ENCODE measurements at regions not wholly inside any gene's neighbourhood (a gene's known extent, or its start where the extent isn't known, plus 50 kb on each side); places are given as distances from the start of the nearest gene placed in this dataset.
"Not testable (repeated sequence)": the region's sequence is repeated elsewhere in the genome, so short reads cannot be mapped to it uniquely, and the experiment has no call there.

DNA sequence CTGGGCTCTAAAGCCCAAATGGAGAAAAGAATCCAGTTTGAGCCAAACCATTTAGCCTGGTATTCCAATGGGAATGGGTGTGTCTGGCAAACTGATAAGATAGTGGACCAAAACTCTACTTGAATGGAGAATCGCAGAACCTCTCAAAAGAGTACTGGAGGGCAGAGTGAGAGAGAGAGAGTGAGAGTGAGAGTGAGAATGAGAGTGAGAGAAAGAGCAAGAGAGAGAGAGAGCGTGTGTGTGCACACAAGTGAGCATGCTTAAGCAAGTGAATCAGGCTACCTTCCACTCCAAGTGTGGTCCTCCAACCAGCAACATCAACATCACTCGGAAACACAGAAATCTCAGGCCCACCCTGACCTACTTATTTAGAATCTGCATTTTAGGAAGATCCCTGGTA lies 58.8 kb downstream of the UQCRFS1 start:
- no peak for DNase-seq (ENCODE audit: low spot score)

DNA sequence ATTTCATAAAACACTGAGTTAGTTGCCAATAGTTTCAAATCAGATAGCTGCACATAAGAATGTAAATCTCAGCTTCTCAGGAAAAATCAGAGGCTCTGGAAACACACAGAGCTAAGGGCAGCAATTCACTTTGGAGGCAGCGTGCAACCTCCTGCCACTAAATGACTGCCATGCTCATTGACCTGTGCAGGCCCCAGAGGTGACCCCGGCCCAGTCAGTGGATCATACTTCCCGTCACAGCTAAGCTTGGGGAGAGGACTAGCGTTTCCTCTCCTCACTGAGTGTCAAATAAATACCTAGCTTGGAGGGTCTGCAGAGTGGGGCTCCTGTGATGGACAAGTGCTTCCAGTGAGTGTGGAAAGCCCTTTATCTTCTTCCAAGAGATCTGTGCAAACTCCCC lies 67.2 kb downstream of the UQCRFS1 start:
- DNase-seq (ENCODE audit: low spot score): no peak

DNA sequence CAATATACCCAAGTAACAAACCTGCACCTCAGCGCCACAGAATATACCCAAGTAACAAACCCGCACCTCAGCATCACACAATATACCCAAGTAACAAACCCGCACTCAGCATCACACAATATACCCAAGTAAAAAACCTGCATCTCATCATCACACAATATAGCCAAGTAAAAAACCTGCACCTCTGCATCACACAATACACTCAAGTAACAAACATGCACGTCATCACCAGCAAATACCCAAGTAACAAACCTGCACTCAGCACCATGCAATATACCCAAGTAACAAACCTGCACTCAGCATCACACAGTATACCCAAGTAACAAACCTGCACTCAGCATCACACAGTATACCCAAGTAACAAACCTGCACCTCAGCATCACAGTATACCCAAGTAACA lies 69.8 kb downstream of the UQCRFS1 start:
- DNase-seq (ENCODE audit: low spot score): no peak

DNA sequence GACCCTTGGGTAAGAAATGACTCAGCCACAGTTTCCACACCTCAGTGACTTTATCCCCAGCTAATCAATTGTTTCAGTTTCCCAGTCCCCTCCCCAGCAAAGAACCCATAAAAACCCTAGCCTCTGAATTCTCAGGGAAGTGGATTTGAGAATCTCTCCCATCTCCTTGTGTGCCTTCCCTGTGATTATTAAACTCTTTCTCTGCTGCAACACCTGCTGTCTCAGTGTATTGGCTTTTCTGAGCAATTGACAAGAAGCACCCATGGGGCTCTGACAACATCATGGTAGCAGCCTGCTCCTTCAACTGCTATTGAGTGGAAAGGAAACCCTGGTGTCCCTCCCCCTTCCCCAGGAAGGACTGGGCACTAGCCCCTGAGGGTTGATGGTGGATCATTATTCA lies 73.7 kb downstream of the UQCRFS1 start:
- no peak for DNase-seq (ENCODE audit: low spot score)

DNA sequence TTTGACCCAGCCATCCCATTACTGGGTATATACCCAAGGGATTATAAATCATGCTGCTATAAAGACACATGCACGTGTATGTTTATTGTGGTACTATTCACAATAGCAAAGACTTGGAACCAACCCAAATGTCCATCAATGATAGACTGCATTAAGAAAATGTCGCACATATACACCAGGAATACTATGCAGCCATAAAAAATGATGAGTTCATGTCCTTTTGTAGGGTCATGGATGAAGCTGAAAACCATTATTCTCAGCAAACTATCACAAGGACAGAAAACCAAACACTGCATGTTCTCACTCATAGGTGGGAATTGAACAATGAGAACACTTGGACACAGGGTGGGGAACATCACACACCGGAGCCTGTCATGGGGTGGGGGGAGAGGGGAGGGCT lies 74.7 kb downstream of the UQCRFS1 start:
- not testable (repeated sequence) for DNase-seq (ENCODE audit: low spot score)

DNA sequence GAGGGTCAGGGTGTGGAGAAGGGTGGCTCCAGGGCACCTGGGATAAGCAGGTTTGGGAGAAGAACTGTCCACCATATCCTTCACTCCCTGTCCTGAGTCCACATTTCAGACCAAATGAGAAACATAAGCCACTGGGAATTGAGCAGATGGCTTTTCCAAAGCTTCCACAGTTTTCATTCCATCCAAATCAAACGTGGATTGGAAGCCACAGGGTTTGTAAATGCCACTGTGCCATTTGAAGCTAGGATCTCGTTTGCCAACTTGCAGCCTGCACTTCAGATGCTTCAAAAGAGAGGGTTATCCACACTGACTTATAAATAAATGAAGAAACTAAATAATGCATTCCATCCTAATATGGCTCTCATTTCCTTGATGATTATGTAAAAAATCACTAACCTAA lies 81.5 kb downstream of the UQCRFS1 start:
- DNase-seq (ENCODE audit: low spot score): no peak

DNA sequence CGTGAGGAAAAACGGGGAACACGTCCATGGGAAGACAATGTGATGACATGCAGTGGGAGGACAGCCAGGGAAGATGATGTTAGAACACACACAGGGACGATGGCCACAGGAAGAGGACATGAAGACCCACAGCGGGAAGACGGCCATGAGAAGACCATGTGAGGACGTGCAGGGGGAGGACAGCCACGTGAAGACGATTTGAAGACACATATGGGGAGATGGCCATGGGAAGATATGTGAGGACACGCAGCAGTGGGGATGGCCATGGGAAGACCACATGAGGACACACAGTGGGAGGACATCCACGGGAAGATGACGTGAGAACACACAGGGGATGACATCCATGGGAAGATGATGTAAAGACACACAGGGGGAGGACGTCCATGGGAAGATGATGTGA lies 83.8 kb downstream of the UQCRFS1 start:
- no peak for DNase-seq (ENCODE audit: low spot score)

DNA sequence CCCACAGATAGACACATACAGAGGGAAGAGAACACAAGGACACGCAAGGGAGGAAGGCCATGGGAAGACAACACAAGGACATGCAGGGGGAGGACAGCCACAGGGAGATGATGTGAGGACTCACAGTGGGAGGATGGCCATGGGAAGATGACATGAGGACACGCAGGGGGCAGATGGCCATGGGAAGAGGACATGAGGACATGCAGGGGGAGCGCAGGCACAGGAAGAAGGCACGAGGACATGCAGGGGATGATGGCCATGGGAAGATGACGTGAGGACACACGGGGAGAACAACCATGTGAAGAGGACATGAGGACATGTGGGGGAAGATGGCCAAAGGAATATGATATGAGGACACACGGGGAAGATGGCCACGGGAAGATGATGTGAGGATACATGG lies 84.7 kb downstream of the UQCRFS1 start:
- DNase-seq (ENCODE audit: low spot score): no peak

DNA sequence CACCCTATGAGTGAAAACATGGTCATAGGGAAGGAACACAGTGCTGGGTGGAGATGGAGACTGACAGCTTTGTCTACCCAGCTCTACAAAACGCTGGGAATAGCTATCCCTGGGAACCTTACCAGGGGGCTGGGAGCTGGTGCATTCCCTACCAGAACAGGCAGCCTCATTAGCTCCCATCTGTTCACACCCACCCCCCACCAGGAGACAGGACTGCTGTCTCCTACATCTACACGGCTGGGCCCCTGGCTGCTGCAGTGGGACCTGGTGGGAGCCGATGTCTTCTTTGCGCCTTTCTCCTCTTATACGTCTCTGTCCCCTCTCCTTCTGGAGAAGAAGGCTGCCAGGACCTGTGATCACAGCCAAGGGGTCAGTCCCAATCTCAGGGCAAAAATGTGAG lies 90.8 kb downstream of the UQCRFS1 start:
- no peak for DNase-seq (ENCODE audit: low spot score)

DNA sequence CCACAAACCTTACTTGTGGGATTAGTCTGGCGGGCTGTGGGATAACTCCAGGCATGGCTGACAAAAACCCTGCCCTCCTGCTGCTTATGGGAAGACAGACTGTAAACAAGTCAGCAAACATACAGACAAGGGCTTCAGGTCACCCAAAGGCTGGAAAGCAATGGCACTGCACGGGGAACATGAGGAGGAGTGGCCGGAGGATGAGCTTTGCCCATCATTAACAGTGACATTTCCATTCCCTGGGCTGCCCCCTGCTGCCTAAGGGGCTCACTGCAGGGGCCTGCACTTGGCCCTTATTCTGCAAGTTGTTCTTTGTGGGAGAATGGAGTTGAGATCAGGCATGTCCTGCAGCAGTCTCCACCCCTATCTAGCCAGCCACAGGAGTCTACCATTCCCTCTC lies 91.3 kb downstream of the UQCRFS1 start:
- DNase-seq (ENCODE audit: low spot score): peak; percentile 78

DNA sequence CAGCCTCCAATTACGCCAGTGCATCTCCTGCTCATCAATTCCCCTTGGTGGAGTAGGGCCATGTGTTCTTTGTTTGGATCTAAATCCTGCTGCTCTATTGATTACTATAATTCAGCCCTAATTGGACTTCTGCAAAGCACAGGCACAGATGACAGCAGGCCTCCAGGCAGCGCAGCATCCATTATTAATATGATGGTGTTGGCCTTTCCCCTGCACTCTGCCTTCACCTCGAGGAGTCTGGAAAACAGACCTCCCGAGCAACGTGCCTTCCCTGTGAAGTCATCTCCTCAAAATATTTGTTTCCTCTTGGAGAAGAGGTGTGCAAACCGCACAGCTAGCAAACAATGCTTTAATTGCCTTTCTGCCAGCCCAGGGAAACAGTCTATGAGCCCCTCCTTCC lies 92.5 kb downstream of the UQCRFS1 start:
- DNase-seq (ENCODE audit: low spot score): no peak

DNA sequence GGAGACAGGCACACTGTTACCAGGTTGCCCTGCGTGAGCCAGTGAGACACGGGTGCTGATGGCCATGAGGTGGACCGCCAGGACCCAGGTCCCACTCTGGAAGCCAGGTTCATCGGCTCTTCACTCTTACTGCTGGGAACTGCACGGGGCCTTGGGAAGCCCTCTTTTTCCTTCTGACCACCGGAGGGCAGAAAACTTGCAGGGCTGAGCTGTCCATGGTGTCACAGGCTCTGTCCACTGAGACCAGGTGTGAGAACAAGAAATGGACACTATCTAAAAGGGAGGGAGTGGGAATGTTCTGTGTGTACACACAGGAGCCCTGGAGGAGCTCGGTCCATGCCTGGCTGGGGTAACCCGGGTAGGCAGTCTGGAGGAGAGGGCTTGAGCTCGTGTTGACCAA lies 93.4 kb downstream of the UQCRFS1 start:
- DNase-seq (ENCODE audit: low spot score): peak; percentile 64

DNA sequence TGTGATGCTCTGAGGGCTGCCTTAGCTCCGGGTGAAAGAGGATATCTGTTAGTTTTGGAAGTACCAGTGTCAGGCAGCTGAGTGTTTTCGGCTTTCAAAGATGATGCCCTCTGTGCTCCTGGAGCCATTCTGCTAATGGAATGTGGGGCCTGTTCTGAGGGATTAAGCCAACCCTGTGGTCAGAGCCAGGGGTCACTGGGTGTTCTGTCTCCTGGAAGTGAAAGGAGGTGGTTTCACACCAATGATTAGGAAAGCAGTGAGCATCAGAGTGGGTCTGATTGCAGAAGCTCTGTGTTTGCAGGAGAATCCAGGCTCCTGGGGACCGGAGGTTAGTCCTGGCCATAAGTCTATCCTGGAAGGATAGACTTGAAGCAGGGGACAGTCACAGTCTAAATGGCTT lies 94.6 kb downstream of the UQCRFS1 start:
- no peak for DNase-seq (ENCODE audit: low spot score)

DNA sequence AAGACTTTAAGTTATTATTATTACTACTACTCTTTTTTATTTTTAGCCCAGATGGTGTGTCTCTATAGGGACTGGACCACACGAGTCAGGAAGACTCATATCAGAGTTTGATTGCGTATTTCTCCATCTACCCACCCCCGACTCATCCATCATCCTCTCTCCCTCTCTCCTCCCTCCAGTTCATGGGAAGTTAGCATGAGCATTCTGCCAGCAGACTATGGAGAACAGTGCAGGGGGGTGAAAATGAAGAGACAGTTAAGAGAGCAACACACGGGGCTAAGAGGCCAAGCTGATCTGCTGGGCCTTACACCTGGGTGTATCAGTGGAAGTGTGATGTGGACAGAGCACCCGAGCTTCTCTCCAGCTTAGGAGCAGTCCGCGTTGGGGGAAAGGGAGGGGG lies 95.0 kb downstream of the UQCRFS1 start:
- DNase-seq (ENCODE audit: low spot score): no peak

DNA sequence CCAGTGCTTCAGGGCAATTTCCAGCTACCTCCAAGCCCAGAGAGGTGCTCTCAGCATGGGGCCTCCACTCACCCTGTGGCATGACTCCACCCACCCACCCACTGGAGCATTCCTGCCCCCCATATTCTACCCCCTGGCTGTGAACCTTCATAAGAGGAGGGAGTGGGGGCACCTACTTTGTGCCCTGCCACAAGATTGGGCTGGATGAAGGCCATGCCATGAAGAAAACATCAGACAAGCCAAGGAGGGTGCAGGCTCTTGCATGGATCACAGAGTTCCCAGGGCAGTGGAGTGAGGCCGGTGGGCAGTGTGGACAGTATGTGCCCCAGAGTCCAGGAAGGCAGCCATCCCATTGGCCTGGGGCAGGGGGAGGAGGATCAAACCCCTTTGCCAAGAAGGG lies 97.8 kb downstream of the UQCRFS1 start:
- DNase-seq (ENCODE audit: low spot score): no peak

DNA sequence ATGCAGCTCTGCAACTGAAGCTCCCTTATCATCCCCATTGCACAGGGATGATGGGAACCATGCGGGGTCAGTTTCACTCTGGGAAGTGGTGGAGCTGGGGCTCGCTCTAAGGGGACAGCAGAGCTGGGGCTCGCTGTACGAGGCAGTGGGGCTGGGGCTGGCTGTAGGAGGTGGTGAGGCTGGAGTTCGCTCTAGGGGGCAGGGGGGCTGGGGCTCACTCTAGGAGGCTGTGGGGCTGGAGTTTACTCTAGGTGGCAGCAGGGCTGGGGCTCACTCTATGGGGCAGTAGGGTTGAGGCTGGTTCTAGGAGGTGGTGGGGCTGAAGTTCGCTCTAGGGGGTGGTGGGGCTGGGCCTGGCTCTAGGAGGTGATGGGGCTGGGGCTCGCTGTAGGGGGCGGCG lies 99.1 kb downstream of the UQCRFS1 start:
- no peak for DNase-seq (ENCODE audit: low spot score)

DNA sequence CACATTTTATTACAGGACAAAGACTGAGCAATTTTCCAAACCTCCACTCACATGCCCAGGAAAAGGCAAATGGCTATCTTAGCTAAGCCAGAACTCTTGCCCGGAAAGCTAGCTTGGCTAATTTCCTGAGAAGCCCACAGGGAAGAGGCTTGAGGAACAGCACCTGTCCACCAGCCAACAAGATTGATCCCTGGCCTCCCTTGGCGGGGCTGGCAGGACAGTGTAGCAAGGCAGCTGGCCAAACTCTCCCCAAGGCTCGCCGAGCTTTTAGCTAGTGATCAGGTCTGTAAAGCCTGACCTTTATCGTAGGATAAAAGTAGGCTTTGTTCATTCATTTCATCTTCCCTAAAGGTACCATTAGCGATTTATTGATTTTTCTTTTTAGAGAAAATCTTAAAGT lies 101.4 kb downstream of the UQCRFS1 start:
- no peak for DNase-seq (ENCODE audit: low spot score)

DNA sequence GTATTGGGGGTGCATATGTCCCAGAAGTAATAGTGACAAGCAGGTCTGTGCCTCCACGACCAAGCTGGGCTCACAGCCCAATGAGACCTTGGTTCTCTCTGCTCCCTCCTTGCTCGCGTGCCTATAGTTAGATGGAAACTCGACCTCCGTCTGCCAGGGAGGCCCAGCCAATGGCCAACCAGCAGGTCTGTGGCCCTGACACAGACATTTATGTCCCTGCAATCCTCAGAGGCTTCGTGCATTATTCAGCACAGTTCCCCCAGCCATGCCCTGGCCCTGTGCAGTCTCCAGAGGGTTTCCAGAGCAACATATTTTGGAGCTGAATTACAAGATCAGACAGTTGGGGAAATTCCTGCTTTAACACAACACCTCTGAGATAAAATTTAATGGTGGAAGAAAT lies 105.1 kb downstream of the UQCRFS1 start:
- peak; percentile 31 for DNase-seq (ENCODE audit: low spot score)

DNA sequence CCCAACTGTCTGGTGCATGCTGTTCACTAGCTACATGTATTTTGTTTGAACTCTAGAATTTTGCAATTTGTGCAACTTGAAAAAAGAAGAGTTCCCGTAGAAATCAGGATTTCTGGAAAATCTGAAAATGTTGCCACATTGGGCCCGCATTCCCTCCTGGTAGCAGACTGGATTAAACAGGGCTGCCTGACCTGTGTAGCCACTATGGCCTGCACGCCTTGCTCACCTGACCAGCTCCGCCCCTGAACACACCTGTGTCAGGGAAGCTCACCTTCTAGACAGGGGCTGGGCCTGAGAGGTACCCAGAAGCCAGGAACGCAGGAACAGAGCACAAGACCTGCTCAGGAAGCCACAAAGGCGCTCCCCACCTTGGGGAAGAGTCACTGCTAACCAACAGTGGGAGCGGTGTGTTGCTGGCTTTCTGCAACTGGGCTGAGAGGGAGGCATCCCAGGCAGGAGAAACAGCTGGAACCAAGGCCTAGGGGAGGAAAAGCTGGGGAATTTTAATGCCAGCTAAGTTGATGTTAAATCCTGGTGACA lies 106.5 kb downstream of the UQCRFS1 start:
- DNase-seq (ENCODE audit: low spot score): no peak

DNA sequence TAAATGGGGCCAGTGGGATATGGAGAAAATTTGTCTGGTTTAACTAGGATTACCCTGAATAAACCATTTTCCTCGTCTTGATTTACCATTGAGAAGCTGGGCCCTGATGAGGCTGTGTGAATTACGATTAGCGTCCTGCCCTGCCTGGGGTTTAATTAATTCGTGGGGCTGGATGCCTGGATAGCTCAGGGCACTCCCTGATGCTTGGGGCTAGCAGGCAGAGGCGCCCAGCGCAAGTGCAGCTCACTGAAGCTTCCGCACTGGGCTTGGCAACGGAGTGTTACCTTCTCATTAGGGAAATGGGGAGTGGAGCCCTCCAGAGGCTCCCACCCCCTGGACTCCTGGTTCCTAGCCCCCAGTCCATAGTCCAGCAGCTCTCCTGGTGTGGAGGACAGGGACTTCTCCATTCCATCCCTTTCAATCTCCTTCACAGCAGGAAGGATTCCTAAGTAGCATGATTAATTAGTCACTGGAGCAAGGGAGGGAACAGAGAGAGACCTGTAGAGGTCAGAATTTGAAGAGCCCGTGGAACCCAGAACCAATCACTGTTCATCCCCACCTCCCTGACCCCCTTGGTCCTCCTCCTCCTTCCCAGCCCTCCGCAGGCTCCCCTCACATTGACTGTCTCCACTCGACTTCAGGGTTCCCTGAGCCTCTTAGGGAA lies 107.2 kb downstream of the UQCRFS1 start:
- no peak for DNase-seq (ENCODE audit: low spot score)

DNA sequence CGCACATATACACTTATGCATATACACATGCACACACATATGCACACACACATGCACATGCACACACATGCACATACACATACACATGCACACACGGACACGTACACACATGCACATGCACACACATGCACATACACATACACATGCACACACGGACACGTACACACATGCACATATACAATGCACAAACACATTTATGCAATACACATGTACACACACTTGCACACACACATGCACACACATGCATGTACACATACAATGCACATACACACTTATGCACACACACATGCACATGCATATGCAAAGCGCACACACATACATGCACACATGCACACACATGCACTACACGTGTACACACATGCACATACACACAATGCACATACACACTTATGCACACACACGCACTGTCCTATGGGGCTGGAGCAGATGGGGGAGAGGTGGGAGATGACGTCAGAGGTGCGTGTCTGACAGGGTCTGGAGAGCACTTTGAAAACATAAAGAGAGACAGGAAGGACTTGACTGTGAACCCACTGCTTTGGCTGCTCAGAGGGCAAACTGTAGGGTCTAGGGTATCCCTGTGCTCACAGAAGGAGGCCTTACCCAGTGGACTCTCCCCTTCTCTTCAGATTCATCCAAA lies 108.2 kb downstream of the UQCRFS1 start:
- no peak for DNase-seq (ENCODE audit: low spot score)

DNA sequence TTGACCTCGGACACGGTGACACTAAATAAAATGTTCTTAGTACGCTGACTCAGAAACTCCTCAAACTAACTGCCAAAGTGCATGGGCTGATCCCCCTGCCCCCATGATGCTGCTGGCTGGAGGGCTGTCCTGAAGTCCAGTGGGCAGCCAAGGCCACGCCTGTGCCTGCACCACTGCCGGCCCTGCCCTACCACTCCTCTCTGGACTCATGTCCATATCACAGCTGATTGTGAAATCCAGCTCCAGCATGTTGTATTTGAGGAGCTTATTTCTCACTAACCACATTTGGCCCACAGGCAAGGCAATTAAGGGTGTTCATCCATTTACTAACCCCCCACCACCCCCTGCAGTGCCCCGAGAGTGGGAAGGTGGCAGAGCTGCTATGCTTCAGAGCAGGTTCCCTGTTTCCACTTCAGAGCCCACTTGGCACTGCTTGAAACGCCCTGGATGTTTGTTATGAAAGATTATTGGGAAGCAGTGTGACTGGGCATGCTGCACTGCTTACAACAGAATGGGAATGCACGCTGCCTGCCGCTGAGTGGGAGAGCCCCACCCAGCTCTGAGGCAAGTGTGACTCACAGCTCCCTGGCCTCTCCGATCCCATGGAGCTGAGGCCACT lies 114.0 kb downstream of the UQCRFS1 start:
- DNase-seq (ENCODE audit: low spot score): peak; percentile 97

DNA sequence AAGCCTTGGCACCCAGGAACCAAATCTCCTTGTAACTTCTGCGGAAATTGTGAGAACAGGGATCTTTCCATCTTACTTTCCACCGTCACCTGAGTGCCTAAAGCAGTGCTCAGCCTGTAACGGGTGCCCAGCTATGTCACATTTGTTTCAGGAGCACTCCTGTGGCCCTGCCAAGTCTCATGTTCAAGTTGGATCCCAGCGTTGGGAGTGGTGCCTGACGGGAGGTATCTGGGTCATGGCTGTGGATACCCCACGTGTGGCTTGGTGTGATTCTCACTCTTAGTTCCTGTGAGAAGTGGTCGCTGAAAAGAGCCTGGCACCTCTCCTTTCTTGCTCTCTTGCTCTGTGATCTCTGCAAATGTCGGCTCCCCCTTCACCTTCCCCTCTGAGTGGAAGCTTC lies 114.9 kb downstream of the UQCRFS1 start:
- no peak for DNase-seq (ENCODE audit: low spot score)

DNA sequence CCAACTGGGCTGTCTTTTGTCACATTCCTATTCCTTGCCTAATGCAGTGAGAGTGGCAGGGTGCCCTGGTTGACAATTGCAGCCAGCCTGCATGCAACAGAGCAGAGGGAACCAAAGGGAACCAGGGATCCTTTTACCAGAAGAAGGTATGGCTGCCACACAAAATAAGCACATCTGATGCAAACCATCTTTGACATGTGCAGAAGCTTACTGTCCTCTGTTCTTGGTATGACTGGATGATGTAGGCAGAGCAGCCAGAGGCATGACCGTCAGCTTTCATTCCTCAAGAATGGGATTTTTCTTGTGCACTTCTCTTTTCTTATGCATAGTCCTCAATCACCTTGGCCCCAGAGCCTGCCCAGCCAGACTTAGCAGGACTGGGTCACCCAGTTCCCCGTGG lies 116.1 kb downstream of the UQCRFS1 start:
- DNase-seq (ENCODE audit: low spot score): no peak
